ENCODE measurements at regions not wholly inside any gene's neighbourhood (a gene's known extent, or its start where the extent isn't known, plus 50 kb on each side); places are given as distances from the start of the nearest gene placed in this dataset.

DNA sequence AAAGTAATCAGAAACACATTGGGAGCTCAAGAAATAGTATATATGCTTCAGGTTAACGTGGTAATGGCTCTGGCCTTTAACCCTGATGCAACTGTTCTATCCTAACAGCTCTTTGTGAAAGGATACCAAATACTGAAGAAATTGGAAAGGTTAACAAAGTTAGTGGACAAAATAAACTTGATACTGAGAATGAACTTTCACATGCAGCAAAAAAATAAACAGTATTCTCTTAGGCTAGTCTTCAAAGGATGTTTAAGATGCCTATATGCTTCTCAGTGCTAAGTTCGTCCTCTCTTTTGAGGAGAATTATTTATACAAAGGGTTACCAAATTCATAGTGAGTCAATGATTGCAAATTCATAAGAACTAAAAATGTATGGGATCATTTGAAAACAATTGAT, 256.2 kb upstream of the FERD3L start:
- Histone ChIP-seq H3K27me3 (ENCODE audit: control insufficient read depth, insufficient read depth, low read length) (no peaks in the 10 kb centered on the region), H3K36me3 (ENCODE audit: control insufficient read depth, insufficient read depth, low read length) (no peaks in the 10 kb centered on the region), H3K27ac (ENCODE audit: low read length) (no peak overlapping the region), H3K9me3 (ENCODE audit: control insufficient read depth, insufficient read depth, low read length) (no peaks in the 10 kb centered on the region), H3K4me1 (ENCODE audit: control insufficient read depth, insufficient read depth, low read length) (peaks cover 11% of the 10 kb centered on the region), H3K4me3 (ENCODE audit: low read length) (no peak overlapping the region)
- 66% methylated on average over 2 of the region's 2 CpGs for WGBS (ENCODE audit: insufficient coverage)
- Mint-ChIP-seq H3K36me3 (no peaks in the 10 kb centered on the region), H3K4me1 (peaks cover 31 to 33% of the 10 kb centered on the region in 2 donors), H3K9me3 (no peaks in the 10 kb centered on the region), H3K4me3 (no peak overlapping the region), H3K27me3 (ENCODE audit: low read depth in 2 of 2) (no peaks in the 10 kb centered on the region), H3K27ac (no peak overlapping the region)
- TF ChIP-seq, protein P1, sequence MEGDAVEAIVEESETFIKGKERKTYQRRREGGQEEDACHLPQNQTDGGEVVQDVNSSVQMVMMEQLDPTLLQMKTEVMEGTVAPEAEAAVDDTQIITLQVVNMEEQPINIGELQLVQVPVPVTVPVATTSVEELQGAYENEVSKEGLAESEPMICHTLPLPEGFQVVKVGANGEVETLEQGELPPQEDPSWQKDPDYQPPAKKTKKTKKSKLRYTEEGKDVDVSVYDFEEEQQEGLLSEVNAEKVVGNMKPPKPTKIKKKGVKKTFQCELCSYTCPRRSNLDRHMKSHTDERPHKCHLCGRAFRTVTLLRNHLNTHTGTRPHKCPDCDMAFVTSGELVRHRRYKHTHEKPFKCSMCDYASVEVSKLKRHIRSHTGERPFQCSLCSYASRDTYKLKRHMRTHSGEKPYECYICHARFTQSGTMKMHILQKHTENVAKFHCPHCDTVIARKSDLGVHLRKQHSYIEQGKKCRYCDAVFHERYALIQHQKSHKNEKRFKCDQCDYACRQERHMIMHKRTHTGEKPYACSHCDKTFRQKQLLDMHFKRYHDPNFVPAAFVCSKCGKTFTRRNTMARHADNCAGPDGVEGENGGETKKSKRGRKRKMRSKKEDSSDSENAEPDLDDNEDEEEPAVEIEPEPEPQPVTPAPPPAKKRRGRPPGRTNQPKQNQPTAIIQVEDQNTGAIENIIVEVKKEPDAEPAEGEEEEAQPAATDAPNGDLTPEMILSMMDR (IDR thresholded peaks at IDR 0.05): no peak
- DNase-seq: no peak
- intact Hi-C loops (cut with micrococcal nuclease): no loop called here
- ATAC-seq: no peak

DNA sequence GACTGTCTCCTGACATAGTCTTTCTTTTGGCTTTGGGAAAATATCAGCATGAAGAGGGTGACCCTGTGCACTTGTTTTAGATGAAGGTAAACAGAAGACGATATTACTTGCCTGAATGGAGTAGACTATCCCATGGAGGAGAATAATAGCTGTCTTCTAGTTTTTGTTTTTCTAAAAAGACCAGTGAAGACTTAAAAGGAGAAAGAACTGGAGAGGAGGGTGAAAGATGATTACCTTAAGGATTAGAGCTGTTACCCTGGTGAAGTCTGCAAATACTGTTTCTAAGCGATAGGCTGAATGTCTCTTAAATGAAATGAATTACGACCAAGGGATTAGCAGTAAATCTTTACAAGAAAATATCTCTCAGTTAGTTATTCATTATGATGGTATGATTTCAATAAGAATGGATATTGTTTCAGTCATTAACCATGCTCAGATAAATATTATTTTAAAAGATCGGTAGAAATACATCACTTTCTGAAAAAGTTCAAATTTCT, 255.6 kb upstream of the FERD3L start:
- no peaks in the 10 kb centered on the region for H3K27me3 Mint-ChIP-seq (ENCODE audit: low read depth in 2 of 2)
- TF ChIP-seq, protein P1 (IDR thresholded peaks at IDR 0.05): no peak
- intact Hi-C loops (cut with micrococcal nuclease): no loop called here
- Histone ChIP-seq H3K4me3 (ENCODE audit: low read length) (no peak overlapping the region), H3K4me1 (ENCODE audit: control insufficient read depth, insufficient read depth, low read length) (peaks cover 11% of the 10 kb centered on the region), H3K9me3 (ENCODE audit: control insufficient read depth, insufficient read depth, low read length) (no peaks in the 10 kb centered on the region), H3K36me3 (ENCODE audit: control insufficient read depth, insufficient read depth, low read length) (no peaks in the 10 kb centered on the region), H3K27ac (ENCODE audit: low read length) (no peak overlapping the region), H3K27me3 (ENCODE audit: control insufficient read depth, insufficient read depth, low read length) (no peaks in the 10 kb centered on the region)
- H3K36me3 Mint-ChIP-seq: no peaks in the 10 kb centered on the region
- WGBS (ENCODE audit: insufficient coverage): 93% methylated on average over 2 of the region's 4 CpGs
- no peak overlapping the region for H3K4me3 Mint-ChIP-seq
- H3K9me3 Mint-ChIP-seq: no peaks in the 10 kb centered on the region
- peaks cover 27 to 29% of the 10 kb centered on the region in 2 donors for H3K4me1 Mint-ChIP-seq
- no peak overlapping the region for H3K27ac Mint-ChIP-seq
- ATAC-seq (no peak), DNase-seq (no peak)

DNA sequence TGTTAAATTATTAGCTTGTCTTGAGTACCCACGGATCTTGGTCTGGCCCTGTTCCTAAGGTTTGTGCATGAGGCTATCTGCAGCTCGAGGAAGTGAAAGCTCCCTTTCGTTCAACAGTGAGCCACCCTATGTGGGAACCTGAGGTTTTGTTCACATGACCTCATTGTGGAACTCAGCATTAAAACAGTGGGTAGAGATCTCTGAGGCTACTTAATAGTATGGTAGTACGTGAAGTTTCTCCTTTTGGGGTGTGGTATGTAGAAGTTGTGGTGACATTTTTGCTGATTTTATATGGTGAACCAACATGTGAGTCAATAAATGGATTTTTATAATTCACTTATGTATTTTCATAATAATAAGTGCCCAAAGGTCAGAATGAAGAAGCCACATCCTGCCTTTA, 252.7 kb upstream of the FERD3L start:
- H3K27me3 ChIP-seq (ENCODE audit: control insufficient read depth, insufficient read depth, low read length): no peaks in the 10 kb centered on the region
- no peaks in the 10 kb centered on the region for H3K36me3 ChIP-seq (ENCODE audit: control insufficient read depth, insufficient read depth, low read length)
- H3K9me3 Mint-ChIP-seq: no peaks in the 10 kb centered on the region
- H3K27ac Mint-ChIP-seq: peak overlapping the region; percentile 32 to 84
- peak overlapping the region; percentile 45 for H3K4me3 Mint-ChIP-seq
- no peaks in the 10 kb centered on the region for H3K9me3 ChIP-seq (ENCODE audit: control insufficient read depth, insufficient read depth, low read length)
- no peak overlapping the region for H3K4me3 ChIP-seq (ENCODE audit: low read length)
- H3K27me3 Mint-ChIP-seq (ENCODE audit: low read depth in 2 of 2): no peaks in the 10 kb centered on the region
- intact Hi-C loops (cut with micrococcal nuclease): no loop called here
- TF ChIP-seq, protein P1 (IDR thresholded peaks at IDR 0.05): no peak
- peaks cover 16 to 18% of the 10 kb centered on the region in 2 donors for H3K4me1 Mint-ChIP-seq
- H3K27ac ChIP-seq (ENCODE audit: low read length): no peak overlapping the region
- peak; percentile 72 to 94 (median 83) for ATAC-seq
- WGBS (ENCODE audit: insufficient coverage): 2% methylated on average over 4 of the region's 4 CpGs
- DNase-seq: peak in 1 of 2 donors; percentile 1
- no peaks in the 10 kb centered on the region for H3K36me3 Mint-ChIP-seq
- peaks cover 6% of the 10 kb centered on the region for H3K4me1 ChIP-seq (ENCODE audit: control insufficient read depth, insufficient read depth, low read length)

DNA sequence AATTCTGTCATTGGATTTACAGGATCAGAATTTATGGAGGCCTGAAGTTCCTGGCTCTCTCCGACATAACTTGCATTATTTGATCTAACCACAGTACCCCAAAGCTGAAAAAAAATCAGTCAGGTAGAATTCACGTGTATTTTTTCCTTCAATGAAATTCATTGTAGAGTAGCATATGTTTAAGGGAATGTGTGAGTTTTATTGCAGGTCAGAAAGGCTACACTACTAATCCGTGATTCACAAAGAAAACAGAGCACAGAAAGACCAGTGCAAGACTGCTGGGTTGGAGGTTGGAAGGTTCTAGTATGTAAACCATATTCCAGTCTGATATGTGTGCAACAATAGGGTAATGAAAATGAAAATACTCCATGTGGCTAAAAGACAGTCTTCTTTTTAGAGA, 247.0 kb upstream of the FERD3L start:
- no peaks in the 10 kb centered on the region for H3K9me3 ChIP-seq (ENCODE audit: control insufficient read depth, insufficient read depth, low read length)
- H3K4me1 ChIP-seq (ENCODE audit: control insufficient read depth, insufficient read depth, low read length): no peaks in the 10 kb centered on the region
- Mint-ChIP-seq H3K27me3 (ENCODE audit: low read depth in 2 of 2) (peaks cover 0 to 6% of the 10 kb centered on the region in 2 donors), H3K27ac (no peak overlapping the region), H3K36me3 (no peaks in the 10 kb centered on the region), H3K4me3 (no peak overlapping the region), H3K4me1 (no peaks in the 10 kb centered on the region), H3K9me3 (no peaks in the 10 kb centered on the region)
- TF ChIP-seq, protein P1 (IDR thresholded peaks at IDR 0.05): no peak
- no peak overlapping the region for H3K27ac ChIP-seq (ENCODE audit: low read length)
- no peaks in the 10 kb centered on the region for H3K27me3 ChIP-seq (ENCODE audit: control insufficient read depth, insufficient read depth, low read length)
- DNase-seq (no peak), ATAC-seq (no peak)
- WGBS (ENCODE audit: insufficient coverage): 97% methylated on average over 3 of the region's 3 CpGs
- H3K36me3 ChIP-seq (ENCODE audit: control insufficient read depth, insufficient read depth, low read length): no peaks in the 10 kb centered on the region
- H3K4me3 ChIP-seq (ENCODE audit: low read length): no peak overlapping the region
- intact Hi-C loops (cut with micrococcal nuclease): no loop called here

All from natural killer cell (primary cell).